GM21390 (cell line): ENCODE measurements at regions not wholly inside any gene's neighbourhood (a gene's known extent, or its start where the extent isn't known, plus 50 kb on each side); places are given as distances from the start of the nearest gene placed in this dataset.

Experiments
- ATAC-seq: cut with Tn5 transposase; IDR thresholded peaks from one replicate; pipeline ENCODE4 v1.9.1; 2021; ENCODE audit not compliant: unreplicated experiment

DNA sequence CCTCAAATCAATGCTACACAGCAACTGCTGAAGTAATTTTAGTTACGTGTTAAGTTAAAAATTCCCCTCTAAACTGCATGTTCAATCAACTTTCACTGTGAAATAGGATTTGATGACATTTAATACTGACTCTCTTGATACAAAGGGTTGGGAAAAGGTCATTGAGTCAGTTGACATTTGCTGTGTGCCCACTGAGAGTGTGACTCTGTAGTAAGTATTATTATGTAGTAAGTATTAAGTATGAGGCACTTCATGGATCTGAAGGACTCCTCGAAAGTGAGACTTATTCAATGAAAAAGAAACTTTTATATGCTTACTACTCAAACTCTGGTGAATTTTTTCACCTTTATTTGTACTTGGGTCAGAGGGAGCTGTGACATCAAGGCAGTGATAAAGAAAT lies 83.1 kb upstream of the S1PR1 start:
- ATAC-seq: no peak

DNA sequence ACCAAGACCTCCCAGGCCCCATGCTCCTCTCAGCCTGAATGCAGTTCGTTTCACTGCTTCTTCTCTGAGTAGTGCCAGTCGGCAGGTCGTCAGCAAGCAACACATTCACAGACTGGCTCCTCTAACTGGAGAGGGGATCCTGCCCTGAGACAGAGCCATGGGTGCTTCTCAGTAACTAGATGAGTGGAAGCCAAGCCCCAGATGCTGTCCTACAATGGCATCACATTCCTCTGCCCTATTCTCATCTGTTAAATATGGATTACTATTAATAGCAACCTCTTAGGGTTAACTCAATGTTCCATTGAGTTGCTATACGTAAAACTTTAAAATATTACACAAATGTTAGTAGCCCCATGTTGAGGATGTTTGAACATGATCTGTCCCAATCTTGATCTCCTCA lies 84.2 kb upstream of the S1PR1 start:
- ATAC-seq: no peak

- no peak for ATAC-seq
Observed at GRCh38 chr1:101151286-101151685, 85.5 kb upstream of the S1PR1 start.

DNA sequence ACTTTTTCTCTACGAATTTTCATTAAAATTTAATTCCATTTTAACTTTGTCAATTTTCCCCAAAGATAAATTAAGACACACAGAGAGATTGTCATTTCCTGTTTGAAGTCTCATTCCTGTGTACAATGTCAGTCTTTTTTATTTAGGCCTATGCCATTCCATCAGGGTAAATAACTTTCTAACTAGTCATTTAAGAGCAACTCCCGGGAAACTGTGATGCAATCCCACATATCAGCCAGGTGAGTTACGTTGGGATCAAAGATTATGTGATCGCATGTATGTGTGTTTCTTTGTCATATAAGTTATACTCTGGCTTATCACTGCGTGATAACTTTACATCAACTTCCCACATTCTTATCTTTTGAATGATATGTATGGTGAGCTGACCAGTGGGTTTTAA lies 86.1 kb upstream of the S1PR1 start:
- no peak for ATAC-seq

DNA sequence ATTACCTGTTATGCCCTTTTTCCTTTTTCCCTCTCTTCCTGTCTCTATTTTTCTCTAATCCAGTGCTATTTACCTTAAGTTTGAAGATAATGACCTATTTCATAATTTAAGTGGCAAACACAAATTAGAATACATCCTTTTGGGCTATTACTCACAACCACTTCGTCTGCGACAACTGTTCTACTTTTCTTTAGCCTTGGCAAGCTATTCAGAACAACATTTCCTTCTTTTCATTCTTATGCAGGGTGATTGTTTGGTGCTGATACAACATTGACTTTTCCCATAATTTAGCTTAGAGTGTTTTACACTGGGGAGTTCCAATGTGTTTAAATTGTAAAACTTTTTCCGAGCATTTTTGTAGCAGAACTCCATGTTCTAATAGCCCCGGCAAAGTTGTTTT lies 86.6 kb upstream of the S1PR1 start:
- ATAC-seq: no peak

GRCh38 chr1:101148980-101149379 lies 87.8 kb upstream of the S1PR1 start:
- no peak for ATAC-seq

- ATAC-seq: no peak
Observed at GRCh38 chr1:101147381-101147780, 89.4 kb upstream of the S1PR1 start.

GRCh38 chr1:101145449-101145820 lies 91.4 kb upstream of the S1PR1 start:
- no peak for ATAC-seq

DNA sequence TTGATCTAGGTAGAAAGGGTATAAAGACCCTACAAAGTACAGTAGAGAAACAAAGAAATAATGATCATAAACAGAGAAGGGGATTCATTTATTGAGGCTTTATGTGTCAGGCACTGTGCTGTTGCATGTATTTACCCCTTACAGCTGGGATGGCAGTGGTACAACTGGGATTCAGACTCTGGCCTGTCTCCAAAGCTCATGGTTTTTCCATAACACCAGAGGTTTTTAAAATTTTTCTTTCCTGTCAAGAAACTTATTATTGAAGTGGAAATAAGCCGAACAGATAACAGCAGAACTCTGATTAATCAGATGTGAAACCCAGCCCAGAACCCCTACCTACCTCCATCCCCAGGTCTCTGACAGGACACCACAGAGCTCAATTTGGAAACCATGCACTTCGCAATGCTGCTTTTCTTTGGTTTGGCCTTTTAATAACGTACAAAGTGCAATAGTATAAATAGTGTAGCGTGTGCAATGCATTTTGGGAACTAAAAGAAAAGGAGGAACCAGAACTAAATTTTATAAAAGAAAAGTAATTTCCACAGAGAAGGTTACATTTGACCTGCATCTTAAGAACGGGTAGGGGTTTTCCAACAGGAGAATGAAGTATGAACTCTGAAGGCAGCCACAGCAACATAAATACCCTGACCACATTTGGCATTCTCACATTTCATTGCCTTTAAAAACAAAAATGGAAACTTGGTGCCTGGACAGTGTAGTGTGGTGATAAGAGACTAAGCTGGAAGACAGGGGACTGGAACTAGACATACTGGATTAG lies 92.0 kb upstream of the S1PR1 start:
- ATAC-seq: no peak

DNA sequence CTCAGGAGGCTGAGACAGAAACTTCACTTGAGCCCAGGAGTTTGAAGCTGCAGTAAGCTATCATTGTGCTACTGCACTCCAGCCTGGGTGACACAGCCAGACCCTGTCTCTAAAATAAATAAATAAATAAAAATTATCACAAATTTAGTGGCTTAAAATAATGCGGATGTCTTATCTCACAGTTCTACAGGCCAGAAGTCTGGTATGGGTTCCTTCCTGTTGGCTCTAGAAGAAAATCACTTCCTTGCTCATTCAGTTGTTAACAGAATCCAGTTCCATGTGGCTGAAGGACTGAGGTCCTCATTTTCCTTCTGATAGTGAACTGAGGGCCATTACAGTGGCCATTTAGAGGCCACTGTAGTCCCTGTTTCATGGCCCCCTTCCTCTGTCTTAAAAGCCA lies 94.6 kb upstream of the S1PR1 start:
- no peak for ATAC-seq

GRCh38 chr1:101141376-101141775 lies 95.4 kb upstream of the S1PR1 start:
- ATAC-seq: no peak

GRCh38 chr1:101139821-101140718 lies 96.7 kb upstream of the S1PR1 start:
- no peak for ATAC-seq

GRCh38 chr1:101139130-101139529 lies 97.7 kb upstream of the S1PR1 start:
- ATAC-seq: no peak

- peak; percentile 58 for ATAC-seq
Observed at GRCh38 chr1:101137144-101138126, 99.4 kb upstream of the S1PR1 start.

DNA sequence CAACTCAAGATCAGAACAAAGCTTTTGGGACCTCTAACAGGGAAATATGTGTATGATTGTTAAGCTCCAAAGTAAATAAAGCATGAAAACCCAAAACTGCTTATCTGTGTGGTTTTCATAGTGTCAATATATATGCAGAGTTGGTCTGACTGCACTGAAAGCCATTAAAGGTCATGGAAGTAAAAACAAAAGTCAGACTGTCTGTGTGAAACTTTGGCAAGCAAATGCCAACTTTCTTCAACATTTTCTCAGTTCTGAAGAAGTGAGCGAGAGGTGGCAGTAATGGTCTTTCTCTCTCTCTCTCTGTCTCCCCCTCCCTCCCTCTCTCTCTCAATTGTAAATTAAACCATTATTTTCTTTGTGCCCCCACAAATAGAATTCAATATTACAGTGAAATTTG lies 100.1 kb upstream of the S1PR1 start:
- ATAC-seq: peak; percentile 66

- ATAC-seq: no peak
Observed at GRCh38 chr1:101136271-101136670, 100.5 kb upstream of the S1PR1 start.

DNA sequence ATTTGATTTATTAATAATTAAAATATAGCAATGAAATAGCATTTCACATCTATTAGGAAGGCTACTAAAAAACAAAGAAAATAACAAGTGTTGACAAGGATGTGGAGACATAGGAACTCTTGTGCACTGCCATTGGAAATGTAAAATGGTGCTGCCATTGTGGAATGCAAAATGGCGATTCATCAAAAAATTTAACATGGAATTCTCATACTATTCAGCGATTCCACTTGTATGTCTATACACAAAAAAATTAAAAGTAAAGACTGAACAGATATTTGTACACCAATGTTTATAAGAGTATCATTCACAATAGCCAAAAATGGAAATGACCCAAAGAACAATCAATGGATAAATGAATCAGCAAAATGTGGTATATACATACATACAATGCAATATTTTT lies 101.3 kb upstream of the S1PR1 start:
- ATAC-seq: no peak

GRCh38 chr1:101131239-101131843 lies 105.5 kb upstream of the S1PR1 start:
- no peak for ATAC-seq

DNA sequence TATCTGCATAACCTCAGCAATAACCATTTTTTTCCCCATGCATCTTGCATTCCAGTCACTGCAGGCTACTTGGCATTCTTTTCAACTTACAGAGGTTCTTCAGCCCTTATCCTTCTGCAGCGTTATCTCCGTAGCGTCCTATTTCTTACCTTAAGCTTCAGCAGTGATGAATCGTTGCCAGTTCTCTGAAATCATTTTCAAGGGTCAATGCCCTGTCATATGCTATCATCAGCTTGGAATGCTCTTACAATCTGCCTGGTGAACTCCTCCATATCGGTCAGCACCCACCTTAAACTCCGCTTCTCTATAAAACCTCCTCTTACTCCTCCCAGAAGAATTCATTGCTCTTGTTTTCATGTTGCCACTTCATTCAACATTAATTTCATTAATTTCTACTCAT lies 105.1 kb upstream of the DPH5 start:
- ATAC-seq: no peak

GRCh38 chr1:101128846-101129245 lies 103.3 kb upstream of the DPH5 start:
- ATAC-seq: no peak
